ENCODE measurements at regions not wholly inside any gene's neighbourhood (a gene's known extent, or its start where the extent isn't known, plus 50 kb on each side); places are given as distances from the start of the nearest gene placed in this dataset.
"Not testable (repeated sequence)": the region's sequence is repeated elsewhere in the genome, so short reads cannot be mapped to it uniquely, and the experiment has no call there.

- DNase-seq; H3K9me3 ChIP-seq (ENCODE audit: control insufficient read depth, low read length); H3K4me3 ChIP-seq (ENCODE audit: insufficient read depth, low read depth, low read length, poor library complexity, severe bottlenecking); H3K27me3 ChIP-seq (replicated peaks; ENCODE audit: control insufficient read depth, insufficient read depth, low read length, poor library complexity, severe bottlenecking); H3K36me3 ChIP-seq (ENCODE audit: control insufficient read depth, insufficient read depth, low read length); H3K4me1 ChIP-seq (ENCODE audit: control insufficient read depth, insufficient read depth, low read length, poor library complexity, severe bottlenecking); H3K27ac ChIP-seq (ENCODE audit: insufficient read depth, low read length, poor library complexity, severe bottlenecking): not testable (repeated sequence)
These were observed 689.1 kb downstream of the TFAP2A start for GRCh38 chr6:9725776-9726175.

GRCh38 chr6:9717568-9717967 is 697.3 kb downstream of the TFAP2A start:
- H3K27me3 ChIP-seq (replicated peaks; ENCODE audit: control insufficient read depth, insufficient read depth, low read length, poor library complexity, severe bottlenecking), result no peaks in the 10 kb centered on the region
- no peaks in the 10 kb centered on the region for H3K36me3 ChIP-seq (ENCODE audit: control insufficient read depth, insufficient read depth, low read length)
- H3K4me3 ChIP-seq (ENCODE audit: insufficient read depth, low read depth, low read length, poor library complexity, severe bottlenecking), result no peak overlapping the region
- H3K27ac ChIP-seq (ENCODE audit: insufficient read depth, low read length, poor library complexity, severe bottlenecking), result no peak overlapping the region
- no peaks in the 10 kb centered on the region for H3K4me1 ChIP-seq (ENCODE audit: control insufficient read depth, insufficient read depth, low read length, poor library complexity, severe bottlenecking)
- H3K9me3 ChIP-seq (ENCODE audit: control insufficient read depth, low read length), result no peaks in the 10 kb centered on the region
- no peak for DNase-seq

GRCh38 chr6:9711365-9711764 is 703.5 kb downstream of the TFAP2A start:
- Histone ChIP-seq H3K27ac (ENCODE audit: insufficient read depth, low read length, poor library complexity, severe bottlenecking) (no peak overlapping the region), H3K4me1 (ENCODE audit: control insufficient read depth, insufficient read depth, low read length, poor library complexity, severe bottlenecking) (no peaks in the 10 kb centered on the region), H3K4me3 (ENCODE audit: insufficient read depth, low read depth, low read length, poor library complexity, severe bottlenecking) (no peak overlapping the region), H3K9me3 (ENCODE audit: control insufficient read depth, low read length) (no peaks in the 10 kb centered on the region), H3K27me3 (replicated peaks; ENCODE audit: control insufficient read depth, insufficient read depth, low read length, poor library complexity, severe bottlenecking) (no peaks in the 10 kb centered on the region), H3K36me3 (ENCODE audit: control insufficient read depth, insufficient read depth, low read length) (no peaks in the 10 kb centered on the region)
- no peak for DNase-seq

- no peaks in the 10 kb centered on the region for H3K36me3 ChIP-seq (ENCODE audit: control insufficient read depth, insufficient read depth, low read length)
- H3K27ac ChIP-seq (ENCODE audit: insufficient read depth, low read length, poor library complexity, severe bottlenecking), result no peak overlapping the region
- no peak overlapping the region for H3K4me3 ChIP-seq (ENCODE audit: insufficient read depth, low read depth, low read length, poor library complexity, severe bottlenecking)
- no peaks in the 10 kb centered on the region for H3K4me1 ChIP-seq (ENCODE audit: control insufficient read depth, insufficient read depth, low read length, poor library complexity, severe bottlenecking)
- DNase-seq, result no peak
- no peaks in the 10 kb centered on the region for H3K9me3 ChIP-seq (ENCODE audit: control insufficient read depth, low read length)
- no peaks in the 10 kb centered on the region for H3K27me3 ChIP-seq (replicated peaks; ENCODE audit: control insufficient read depth, insufficient read depth, low read length, poor library complexity, severe bottlenecking)
These were observed 704.3 kb downstream of the TFAP2A start for GRCh38 chr6:9710574-9710973.

- H3K4me3 ChIP-seq (ENCODE audit: insufficient read depth, low read depth, low read length, poor library complexity, severe bottlenecking), result no peak overlapping the region
- H3K4me1 ChIP-seq (ENCODE audit: control insufficient read depth, insufficient read depth, low read length, poor library complexity, severe bottlenecking), result no peaks in the 10 kb centered on the region
- H3K36me3 ChIP-seq (ENCODE audit: control insufficient read depth, insufficient read depth, low read length), result no peaks in the 10 kb centered on the region
- DNase-seq, result no peak
- no peaks in the 10 kb centered on the region for H3K9me3 ChIP-seq (ENCODE audit: control insufficient read depth, low read length)
- no peak overlapping the region for H3K27ac ChIP-seq (ENCODE audit: insufficient read depth, low read length, poor library complexity, severe bottlenecking)
- H3K27me3 ChIP-seq (replicated peaks; ENCODE audit: control insufficient read depth, insufficient read depth, low read length, poor library complexity, severe bottlenecking), result no peaks in the 10 kb centered on the region
These were observed 706.3 kb downstream of the TFAP2A start for GRCh38 chr6:9708600-9708999.

- DNase-seq, result no peak
- H3K9me3 ChIP-seq (ENCODE audit: control insufficient read depth, low read length), result no peaks in the 10 kb centered on the region
- no peak overlapping the region for H3K27ac ChIP-seq (ENCODE audit: insufficient read depth, low read length, poor library complexity, severe bottlenecking)
- no peaks in the 10 kb centered on the region for H3K36me3 ChIP-seq (ENCODE audit: control insufficient read depth, insufficient read depth, low read length)
- H3K4me3 ChIP-seq (ENCODE audit: insufficient read depth, low read depth, low read length, poor library complexity, severe bottlenecking), result no peak overlapping the region
- no peaks in the 10 kb centered on the region for H3K4me1 ChIP-seq (ENCODE audit: control insufficient read depth, insufficient read depth, low read length, poor library complexity, severe bottlenecking)
- H3K27me3 ChIP-seq (replicated peaks; ENCODE audit: control insufficient read depth, insufficient read depth, low read length, poor library complexity, severe bottlenecking), result no peaks in the 10 kb centered on the region
These were observed 709.9 kb downstream of the TFAP2A start for GRCh38 chr6:9704989-9705388.

- Histone ChIP-seq H3K27me3 (replicated peaks; ENCODE audit: control insufficient read depth, insufficient read depth, low read length, poor library complexity, severe bottlenecking) (no peaks in the 10 kb centered on the region), H3K27ac (ENCODE audit: insufficient read depth, low read length, poor library complexity, severe bottlenecking) (no peak overlapping the region), H3K4me1 (ENCODE audit: control insufficient read depth, insufficient read depth, low read length, poor library complexity, severe bottlenecking) (no peaks in the 10 kb centered on the region), H3K36me3 (ENCODE audit: control insufficient read depth, insufficient read depth, low read length) (no peaks in the 10 kb centered on the region), H3K4me3 (ENCODE audit: insufficient read depth, low read depth, low read length, poor library complexity, severe bottlenecking) (no peak overlapping the region), H3K9me3 (ENCODE audit: control insufficient read depth, low read length) (no peaks in the 10 kb centered on the region)
- DNase-seq, result no peak
These were observed 712.0 kb downstream of the TFAP2A start for GRCh38 chr6:9702914-9703313.

- Histone ChIP-seq H3K4me1 (ENCODE audit: control insufficient read depth, insufficient read depth, low read length, poor library complexity, severe bottlenecking) (no peaks in the 10 kb centered on the region), H3K27ac (ENCODE audit: insufficient read depth, low read length, poor library complexity, severe bottlenecking) (no peak overlapping the region), H3K9me3 (ENCODE audit: control insufficient read depth, low read length) (no peaks in the 10 kb centered on the region), H3K36me3 (ENCODE audit: control insufficient read depth, insufficient read depth, low read length) (no peaks in the 10 kb centered on the region), H3K27me3 (replicated peaks; ENCODE audit: control insufficient read depth, insufficient read depth, low read length, poor library complexity, severe bottlenecking) (no peaks in the 10 kb centered on the region), H3K4me3 (ENCODE audit: insufficient read depth, low read depth, low read length, poor library complexity, severe bottlenecking) (no peak overlapping the region)
- DNase-seq, result no peak
These were observed 715.0 kb downstream of the TFAP2A start for GRCh38 chr6:9699888-9700287.

- H3K27ac ChIP-seq (ENCODE audit: insufficient read depth, low read length, poor library complexity, severe bottlenecking), result no peak overlapping the region
- no peaks in the 10 kb centered on the region for H3K4me1 ChIP-seq (ENCODE audit: control insufficient read depth, insufficient read depth, low read length, poor library complexity, severe bottlenecking)
- no peaks in the 10 kb centered on the region for H3K9me3 ChIP-seq (ENCODE audit: control insufficient read depth, low read length)
- no peak for DNase-seq
- H3K27me3 ChIP-seq (replicated peaks; ENCODE audit: control insufficient read depth, insufficient read depth, low read length, poor library complexity, severe bottlenecking), result no peaks in the 10 kb centered on the region
- H3K4me3 ChIP-seq (ENCODE audit: insufficient read depth, low read depth, low read length, poor library complexity, severe bottlenecking), result no peak overlapping the region
- H3K36me3 ChIP-seq (ENCODE audit: control insufficient read depth, insufficient read depth, low read length), result no peaks in the 10 kb centered on the region
These were observed 717.5 kb downstream of the TFAP2A start for GRCh38 chr6:9697263-9697931.

GRCh38 chr6:9690388-9690787 is 724.5 kb downstream of the TFAP2A start:
- no peak overlapping the region for H3K27ac ChIP-seq (ENCODE audit: insufficient read depth, low read length, poor library complexity, severe bottlenecking)

More at GRCh38 chr6:9690388-9690787, 724.5 kb downstream of the TFAP2A start:
- no peak for DNase-seq
- Histone ChIP-seq H3K9me3 (ENCODE audit: control insufficient read depth, low read length) (no peaks in the 10 kb centered on the region), H3K4me3 (ENCODE audit: insufficient read depth, low read depth, low read length, poor library complexity, severe bottlenecking) (no peak overlapping the region), H3K4me1 (ENCODE audit: control insufficient read depth, insufficient read depth, low read length, poor library complexity, severe bottlenecking) (no peaks in the 10 kb centered on the region), H3K36me3 (ENCODE audit: control insufficient read depth, insufficient read depth, low read length) (no peaks in the 10 kb centered on the region), H3K27me3 (replicated peaks; ENCODE audit: control insufficient read depth, insufficient read depth, low read length, poor library complexity, severe bottlenecking) (no peaks in the 10 kb centered on the region)
